ENCODE measurements at regions not wholly inside any gene's neighbourhood (a gene's known extent, or its start where the extent isn't known, plus 50 kb on each side); places are given as distances from the start of the nearest gene placed in this dataset.
A peak's percentile ranks its signal among the peaks of the same experiment; 100 is the strongest.

DNA sequence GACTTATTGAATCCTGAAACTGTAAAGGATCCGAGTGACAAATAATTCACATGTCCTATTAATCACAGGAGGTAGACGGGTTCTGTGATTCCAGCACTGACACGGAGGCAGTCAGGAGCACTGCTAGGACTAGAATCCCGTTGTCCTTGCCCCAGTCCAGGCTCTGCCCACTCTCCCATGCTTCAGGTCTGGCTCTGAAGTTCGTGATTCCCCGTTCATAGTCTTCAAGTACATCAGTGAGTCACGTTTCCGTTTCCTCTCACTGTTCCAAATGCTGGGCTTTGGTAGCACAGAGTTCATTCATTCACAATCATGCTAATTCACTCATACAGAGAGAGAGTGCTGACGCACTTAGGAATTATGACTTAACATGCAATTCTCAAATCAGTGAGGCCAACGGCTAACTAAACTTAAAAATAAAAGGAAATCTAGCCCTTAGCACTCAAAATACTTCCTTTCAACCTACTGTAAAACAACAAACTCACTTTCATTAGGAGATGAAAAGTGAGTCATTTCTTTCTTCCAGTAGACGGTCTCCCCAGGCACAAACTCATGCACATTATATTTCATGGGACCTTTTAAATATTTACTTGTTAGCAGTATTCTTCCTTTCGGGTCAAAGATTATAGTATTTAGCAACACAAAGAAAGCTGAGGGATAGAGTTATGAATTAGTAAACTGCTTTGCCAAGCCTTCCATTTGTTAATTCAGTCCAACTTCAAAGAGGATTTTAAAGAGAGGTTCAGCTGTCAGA lies 94.0 kb upstream of the NHSL1 start (continued):
- TF ChIP-seq MATR3 (CRISPR knock-in tag; IDR thresholded peaks at IDR 0.05) (no peak), ZBTB7B (CRISPR knock-in tag; IDR thresholded peaks at IDR 0.05) (peak; percentile 60; the same call in 1 of the 2 replicates), RBAK (CRISPR knock-in tag; IDR thresholded peaks at IDR 0.05) (no peak), ZNF333 (CRISPR knock-in tag; IDR thresholded peaks at IDR 0.05; ENCODE audit: borderline replicate concordance) (no peak), FOXC1 (CRISPR knock-in tag; IDR thresholded peaks at IDR 0.05; ENCODE audit: borderline replicate concordance) (no peak), DPF2 (CRISPR knock-in tag; IDR thresholded peaks at IDR 0.05; ENCODE audit: borderline replicate concordance, low read depth) (peak; percentile 52), SRY (CRISPR knock-in tag; IDR thresholded peaks at IDR 0.05) (no peak), GATA4 (IDR thresholded peaks at IDR 0.05; ENCODE audit: borderline replicate concordance, low read depth) (peak; percentile 25; the same call in 1 of the 2 replicates), ZNF773 (CRISPR knock-in tag; IDR thresholded peaks at IDR 0.05; ENCODE audit: borderline replicate concordance) (no peak), BORCS8-MEF2B (CRISPR knock-in tag; IDR thresholded peaks at IDR 0.05) (no peak), ZIK1 (CRISPR knock-in tag; IDR thresholded peaks at IDR 0.05; ENCODE audit: borderline replicate concordance, low read depth) (no peak), ZBTB3 (CRISPR knock-in tag; IDR thresholded peaks at IDR 0.05; ENCODE audit: borderline replicate concordance, low read depth) (no peak), BCL6 (CRISPR knock-in tag; IDR thresholded peaks at IDR 0.05) (no peak), NFIB (CRISPR knock-in tag; IDR thresholded peaks at IDR 0.05; ENCODE audit: borderline replicate concordance) (no peak), PITX1 (CRISPR knock-in tag; IDR thresholded peaks at IDR 0.05) (no peak), ZNF274 (CRISPR knock-in tag; IDR thresholded peaks at IDR 0.05) (no peak), FLYWCH1 (CRISPR knock-in tag; IDR thresholded peaks at IDR 0.05) (no peak), AHR (CRISPR knock-in tag; IDR thresholded peaks at IDR 0.05) (peak; percentile 71; the same call in 1 of the 2 replicates), CHD4 (IDR thresholded peaks at IDR 0.05; ENCODE audit: borderline replicate concordance, low read length) (0 out of 2 replicates have a peak, but pooled peaks have one; percentile 64), ZNF3 (CRISPR knock-in tag; IDR thresholded peaks at IDR 0.05) (no peak), POLR2AphosphoS5 (IDR thresholded peaks at IDR 0.05; ENCODE audit: low read depth, low read length) (peak; percentile 65; the same call in 1 of the 2 replicates), SOX6 (IDR thresholded peaks at IDR 0.05) (no peak), SOX6 (CRISPR knock-in tag; IDR thresholded peaks at IDR 0.05) (peak; percentile 64), TCF7L2 (IDR thresholded peaks at IDR 0.05; ENCODE audit: low read depth, low read length) (no peak), CREB1 (IDR thresholded peaks at IDR 0.05) (peak; percentile 61; the same call in 1 of the 2 replicates), CREB1 (CRISPR knock-in tag; IDR thresholded peaks at IDR 0.05) (no peak; the same call in 1 of the 2 replicates)
- TF ChIP-seq, protein P1, sequence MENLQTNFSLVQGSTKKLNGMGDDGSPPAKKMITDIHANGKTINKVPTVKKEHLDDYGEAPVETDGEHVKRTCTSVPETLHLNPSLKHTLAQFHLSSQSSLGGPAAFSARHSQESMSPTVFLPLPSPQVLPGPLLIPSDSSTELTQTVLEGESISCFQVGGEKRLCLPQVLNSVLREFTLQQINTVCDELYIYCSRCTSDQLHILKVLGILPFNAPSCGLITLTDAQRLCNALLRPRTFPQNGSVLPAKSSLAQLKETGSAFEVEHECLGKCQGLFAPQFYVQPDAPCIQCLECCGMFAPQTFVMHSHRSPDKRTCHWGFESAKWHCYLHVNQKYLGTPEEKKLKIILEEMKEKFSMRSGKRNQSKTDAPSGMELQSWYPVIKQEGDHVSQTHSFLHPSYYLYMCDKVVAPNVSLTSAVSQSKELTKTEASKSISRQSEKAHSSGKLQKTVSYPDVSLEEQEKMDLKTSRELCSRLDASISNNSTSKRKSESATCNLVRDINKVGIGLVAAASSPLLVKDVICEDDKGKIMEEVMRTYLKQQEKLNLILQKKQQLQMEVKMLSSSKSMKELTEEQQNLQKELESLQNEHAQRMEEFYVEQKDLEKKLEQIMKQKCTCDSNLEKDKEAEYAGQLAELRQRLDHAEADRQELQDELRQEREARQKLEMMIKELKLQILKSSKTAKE (CRISPR knock-in tag; IDR thresholded peaks at IDR 0.05; ENCODE audit: borderline replicate concordance) = no peak
- TF ChIP-seq, protein P2, sequence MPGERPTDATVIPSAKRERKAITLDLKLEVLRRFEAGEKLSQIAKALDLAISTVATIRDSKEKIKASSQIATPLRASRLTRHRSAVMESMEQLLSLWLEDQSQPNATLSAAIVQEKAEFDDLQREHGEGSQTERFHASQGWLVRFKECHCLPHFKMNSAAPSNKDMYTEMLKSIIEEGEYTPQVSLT (CRISPR knock-in tag; IDR thresholded peaks at IDR 0.05; ENCODE audit: borderline replicate concordance, low read depth) = no peak
- TF ChIP-seq, protein P3, sequence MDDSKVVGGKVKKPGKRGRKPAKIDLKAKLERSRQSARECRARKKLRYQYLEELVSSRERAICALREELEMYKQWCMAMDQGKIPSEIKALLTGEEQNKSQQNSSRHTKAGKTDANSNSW (CRISPR knock-in tag; IDR thresholded peaks at IDR 0.05; ENCODE audit: borderline replicate concordance) = no peak
